Parathyroid adenoma (tissue), 2 donors: ENCODE measurements at regions not wholly inside any gene's neighbourhood (a gene's known extent, or its start where the extent isn't known, plus 50 kb on each side); places are given as distances from the start of the nearest gene placed in this dataset.

Experiments
- H2AFZ ChIP-seq: fragments of 300-600 bp; sonication (generic); one replicate; pipeline ENCODE4 v1.7.0; 2017; ENCODE audit warnings: antibody characterized with exemption, mild to moderate bottlenecking
- H3K27ac ChIP-seq: fragments of 300-600 bp; sonication (generic); one replicate; pipeline ENCODE4 v1.7.0; 2017
- H3K27me3 ChIP-seq: fragments of 300-600 bp; sonication (generic); one replicate; pipeline ENCODE4 v1.7.0; 2017; ENCODE audit warnings: low read length; ENCODE audit not compliant: control insufficient read depth, insufficient read depth
- H3K36me3 ChIP-seq: fragments of 300-600 bp; sonication (generic); one replicate; pipeline ENCODE4 v1.7.0; 2017; ENCODE audit warnings: low read length; ENCODE audit not compliant: control insufficient read depth, insufficient read depth
- H3K4me1 ChIP-seq: fragments of 300-600 bp; sonication (generic); one replicate; pipeline ENCODE4 v1.7.0; 2017; ENCODE audit warnings: control low read depth
- H3K4me2 ChIP-seq: fragments of 300-600 bp; sonication (generic); one replicate; pipeline ENCODE4 v1.7.0; 2017; ENCODE audit warnings: low read length
- H3K4me3 ChIP-seq: fragments of 300-600 bp; sonication (generic); one replicate; pipeline ENCODE4 v1.7.0; 2017; ENCODE audit warnings: low read depth, low read length
- H3K79me2 ChIP-seq: fragments of 300-600 bp; sonication (generic); one replicate; pipeline ENCODE4 v1.7.0; 2017; ENCODE audit warnings: control low read depth
- H3K9ac ChIP-seq: fragments of 300-600 bp; sonication (generic); one replicate; pipeline ENCODE4 v1.7.0; 2017; ENCODE audit warnings: mild to moderate bottlenecking
- H3K9me3 ChIP-seq: fragments of 300-600 bp; sonication (generic); one replicate; pipeline ENCODE4 v1.7.0; 2017; ENCODE audit warnings: low read length; ENCODE audit not compliant: control insufficient read depth
- CTCF ChIP-seq: fragments of 300-600 bp; sonication (generic); IDR thresholded peaks from one replicate; pipeline ENCODE4 v1.7.0; 2017; ENCODE audit warnings: antibody characterized with exemption, mild to moderate bottlenecking
- donor health status: primary hyperparathyroidism.

- Histone ChIP-seq H3K4me1 (no peaks in the 10 kb centered on the region), H3K27ac (no peak overlapping the region), H3K4me2 (no peak overlapping the region), H3K9me3 (no peaks in the 10 kb centered on the region), H3K9ac (no peak overlapping the region), H3K4me3 (no peak overlapping the region), H3K27me3 (no peaks in the 10 kb centered on the region), H2AFZ (no peak overlapping the region), H3K36me3 (no peaks in the 10 kb centered on the region), H3K79me2 (no peaks in the 10 kb centered on the region)
- no peak for TF ChIP-seq CTCF
These were observed 269.3 kb downstream of the TLE1 start for GRCh38 chr9:81420024-81420423.

GRCh38 chr9:81417941-81418340, 271.4 kb downstream of the TLE1 start:
- H3K4me2 ChIP-seq, result no peak overlapping the region
- no peaks in the 10 kb centered on the region for H3K4me1 ChIP-seq
- no peak for TF ChIP-seq CTCF
- H3K27ac ChIP-seq, result no peak overlapping the region
- H3K9me3 ChIP-seq, result no peaks in the 10 kb centered on the region
- no peaks in the 10 kb centered on the region for H3K79me2 ChIP-seq
- no peaks in the 10 kb centered on the region for H3K36me3 ChIP-seq
- H2AFZ ChIP-seq, result no peak overlapping the region
- no peaks in the 10 kb centered on the region for H3K27me3 ChIP-seq
- no peak overlapping the region for H3K9ac ChIP-seq
- no peak overlapping the region for H3K4me3 ChIP-seq

GRCh38 chr9:81417299-81417675, 272.1 kb downstream of the TLE1 start:
- TF ChIP-seq CTCF, result no peak
- Histone ChIP-seq H3K4me1 (no peaks in the 10 kb centered on the region), H3K9me3 (no peaks in the 10 kb centered on the region), H3K79me2 (no peaks in the 10 kb centered on the region), H3K27ac (no peak overlapping the region), H3K27me3 (no peaks in the 10 kb centered on the region), H3K4me2 (no peak overlapping the region), H3K4me3 (no peak overlapping the region), H2AFZ (no peak overlapping the region), H3K9ac (no peak overlapping the region), H3K36me3 (no peaks in the 10 kb centered on the region)

GRCh38 chr9:81416476-81417298, 272.7 kb downstream of the TLE1 start:
- no peak overlapping the region for H3K27ac ChIP-seq
- no peaks in the 10 kb centered on the region for H3K36me3 ChIP-seq
- H3K4me3 ChIP-seq, result no peak overlapping the region
- H3K9ac ChIP-seq, result no peak overlapping the region
- no peaks in the 10 kb centered on the region for H3K9me3 ChIP-seq
- H3K4me2 ChIP-seq, result no peak overlapping the region
- H3K79me2 ChIP-seq, result no peaks in the 10 kb centered on the region
- H2AFZ ChIP-seq, result no peak overlapping the region
- no peaks in the 10 kb centered on the region for H3K27me3 ChIP-seq
- TF ChIP-seq CTCF, result no peak
- H3K4me1 ChIP-seq, result no peaks in the 10 kb centered on the region

- H3K27me3 ChIP-seq, result no peaks in the 10 kb centered on the region
- no peak overlapping the region for H3K4me3 ChIP-seq
- no peaks in the 10 kb centered on the region for H3K9me3 ChIP-seq
- no peaks in the 10 kb centered on the region for H3K4me1 ChIP-seq
- no peak overlapping the region for H3K4me2 ChIP-seq
- no peak overlapping the region for H3K9ac ChIP-seq
- no peak for TF ChIP-seq CTCF
- H3K79me2 ChIP-seq, result no peaks in the 10 kb centered on the region
- H3K27ac ChIP-seq, result no peak overlapping the region
- no peak overlapping the region for H2AFZ ChIP-seq
- no peaks in the 10 kb centered on the region for H3K36me3 ChIP-seq
These were observed 274.5 kb downstream of the TLE1 start for GRCh38 chr9:81414836-81415235.
